ENCODE measurements at regions not wholly inside any gene's neighbourhood (a gene's known extent, or its start where the extent isn't known, plus 50 kb on each side); places are given as distances from the start of the nearest gene placed in this dataset.

GRCh38 chr4:53921856-53922255 lies 142.5 kb downstream of the CHIC2 start:
- Histone ChIP-seq H3K4me3 (ENCODE audit: low read depth, low read length, poor library complexity, severe bottlenecking) (no peak overlapping the region), H3K4me1 (ENCODE audit: insufficient read depth, low read length, poor library complexity, severe bottlenecking) (no peaks in the 10 kb centered on the region), H3K9me3 (ENCODE audit: low read depth, low read length, poor library complexity, severe bottlenecking) (no peaks in the 10 kb centered on the region), H3K27me3 (replicated peaks; ENCODE audit: insufficient read depth, low read depth, low read length, poor library complexity) (peaks cover 7% of the 10 kb centered on the region), H3K36me3 (ENCODE audit: insufficient read depth, low read length, poor library complexity, severe bottlenecking) (no peaks in the 10 kb centered on the region), H3K27ac (ENCODE audit: low read depth, low read length, poor library complexity, severe bottlenecking) (no peak overlapping the region)
- POLR2A ChIA-PET (ENCODE audit: low non-redundant PET), result no interaction called here
- no peak for DNase-seq (ENCODE audit: low spot score)
- no TSS peak for BruUV-seq (replicated peaks)
- no peak for TF ChIP-seq EZH2 (IDR thresholded peaks at IDR 0.05; ENCODE audit: borderline replicate concordance, low read depth, low read length, poor library complexity, severe bottlenecking)
- no peak for TF ChIP-seq CTCF (conservative IDR thresholded peaks at IDR 0.05; ENCODE audit: low read depth, low read length)
- intact Hi-C loops (cut with micrococcal nuclease; ENCODE audit: unreplicated experiment), result no loop called here
- CTCF ChIA-PET, result no interaction called here

GRCh38 chr4:53920883-53921282 lies 143.5 kb downstream of the CHIC2 start:
- no TSS peak for BruUV-seq (replicated peaks)
- Histone ChIP-seq H3K36me3 (ENCODE audit: insufficient read depth, low read length, poor library complexity, severe bottlenecking) (no peaks in the 10 kb centered on the region), H3K4me3 (ENCODE audit: low read depth, low read length, poor library complexity, severe bottlenecking) (no peak overlapping the region), H3K27me3 (replicated peaks; ENCODE audit: insufficient read depth, low read depth, low read length, poor library complexity) (peaks cover 7% of the 10 kb centered on the region), H3K4me1 (ENCODE audit: insufficient read depth, low read length, poor library complexity, severe bottlenecking) (no peaks in the 10 kb centered on the region), H3K9me3 (ENCODE audit: low read depth, low read length, poor library complexity, severe bottlenecking) (no peaks in the 10 kb centered on the region), H3K27ac (ENCODE audit: low read depth, low read length, poor library complexity, severe bottlenecking) (no peak overlapping the region)
- no peak for TF ChIP-seq CTCF (conservative IDR thresholded peaks at IDR 0.05; ENCODE audit: low read depth, low read length)
- no peak for TF ChIP-seq EZH2 (IDR thresholded peaks at IDR 0.05; ENCODE audit: borderline replicate concordance, low read depth, low read length, poor library complexity, severe bottlenecking)
- ChIA-PET POLR2A (ENCODE audit: low non-redundant PET) (interaction anchor here (0.6 kb wide), 1 partner anchor 142 kb away, joined by 4 read pairs; no protein-coding TSS in a partner anchor), CTCF (no interaction called here)
- intact Hi-C loops (cut with micrococcal nuclease; ENCODE audit: unreplicated experiment), result no loop called here
- no peak for DNase-seq (ENCODE audit: low spot score)

- Histone ChIP-seq H3K4me1 (ENCODE audit: insufficient read depth, low read length, poor library complexity, severe bottlenecking) (no peaks in the 10 kb centered on the region), H3K27ac (ENCODE audit: low read depth, low read length, poor library complexity, severe bottlenecking) (no peak overlapping the region), H3K4me3 (ENCODE audit: low read depth, low read length, poor library complexity, severe bottlenecking) (no peak overlapping the region), H3K9me3 (ENCODE audit: low read depth, low read length, poor library complexity, severe bottlenecking) (no peaks in the 10 kb centered on the region), H3K36me3 (ENCODE audit: insufficient read depth, low read length, poor library complexity, severe bottlenecking) (no peaks in the 10 kb centered on the region), H3K27me3 (replicated peaks; ENCODE audit: insufficient read depth, low read depth, low read length, poor library complexity) (peaks cover 7% of the 10 kb centered on the region)
- CTCF ChIA-PET, result no interaction called here
- TF ChIP-seq CTCF (conservative IDR thresholded peaks at IDR 0.05; ENCODE audit: low read depth, low read length) (no peak), EZH2 (IDR thresholded peaks at IDR 0.05; ENCODE audit: borderline replicate concordance, low read depth, low read length, poor library complexity, severe bottlenecking) (no peak)
- POLR2A ChIA-PET (ENCODE audit: low non-redundant PET), result no interaction called here
- DNase-seq (ENCODE audit: low spot score), result no peak
- BruUV-seq (replicated peaks), result no TSS peak
- intact Hi-C loops (cut with micrococcal nuclease; ENCODE audit: unreplicated experiment), result no loop called here
These were observed 144.3 kb downstream of the CHIC2 start for GRCh38 chr4:53920116-53920515.
